ENCODE measurements at regions not wholly inside any gene's neighbourhood (a gene's known extent, or its start where the extent isn't known, plus 50 kb on each side); places are given as distances from the start of the nearest gene placed in this dataset.

DNA sequence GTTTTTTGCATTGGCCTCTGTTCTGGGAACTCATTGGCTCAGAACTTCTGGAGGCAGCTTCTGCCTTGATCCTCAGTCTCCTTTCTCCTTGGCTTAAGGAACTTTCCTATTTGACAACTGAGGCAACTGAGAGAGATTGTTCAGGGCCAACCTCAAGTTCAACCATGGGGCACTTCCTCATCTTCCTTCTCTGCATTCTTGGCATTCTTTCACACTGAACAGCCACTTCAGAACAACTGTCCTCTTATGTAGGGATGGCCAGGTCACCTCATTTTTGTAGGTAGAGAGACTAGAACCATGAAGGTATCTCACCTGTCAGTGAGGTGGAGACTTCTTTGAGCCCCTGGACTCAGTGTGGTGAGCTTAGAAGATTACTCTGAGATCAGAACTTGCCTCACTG, 63.0 kb upstream of the NRXN3 start:
- H3K36me3 ChIP-seq = no peaks in the 10 kb centered on the region
- intact Hi-C loops (cut with DNase I; ENCODE audit: low total_unique reads) = no loop called here
- H3K27me3 ChIP-seq = no peaks in the 10 kb centered on the region
- no peak for DNase-seq
- H3K4me1 ChIP-seq = no peaks in the 10 kb centered on the region
- H3K9me3 ChIP-seq = no peaks in the 10 kb centered on the region
- TF ChIP-seq, protein P1, sequence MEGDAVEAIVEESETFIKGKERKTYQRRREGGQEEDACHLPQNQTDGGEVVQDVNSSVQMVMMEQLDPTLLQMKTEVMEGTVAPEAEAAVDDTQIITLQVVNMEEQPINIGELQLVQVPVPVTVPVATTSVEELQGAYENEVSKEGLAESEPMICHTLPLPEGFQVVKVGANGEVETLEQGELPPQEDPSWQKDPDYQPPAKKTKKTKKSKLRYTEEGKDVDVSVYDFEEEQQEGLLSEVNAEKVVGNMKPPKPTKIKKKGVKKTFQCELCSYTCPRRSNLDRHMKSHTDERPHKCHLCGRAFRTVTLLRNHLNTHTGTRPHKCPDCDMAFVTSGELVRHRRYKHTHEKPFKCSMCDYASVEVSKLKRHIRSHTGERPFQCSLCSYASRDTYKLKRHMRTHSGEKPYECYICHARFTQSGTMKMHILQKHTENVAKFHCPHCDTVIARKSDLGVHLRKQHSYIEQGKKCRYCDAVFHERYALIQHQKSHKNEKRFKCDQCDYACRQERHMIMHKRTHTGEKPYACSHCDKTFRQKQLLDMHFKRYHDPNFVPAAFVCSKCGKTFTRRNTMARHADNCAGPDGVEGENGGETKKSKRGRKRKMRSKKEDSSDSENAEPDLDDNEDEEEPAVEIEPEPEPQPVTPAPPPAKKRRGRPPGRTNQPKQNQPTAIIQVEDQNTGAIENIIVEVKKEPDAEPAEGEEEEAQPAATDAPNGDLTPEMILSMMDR (IDR thresholded peaks at IDR 0.05) = no peak
- TF ChIP-seq POLR2A (IDR thresholded peaks at IDR 0.05) = no peak
- no peak overlapping the region for H3K4me3 ChIP-seq
- H3K27ac ChIP-seq = no peak overlapping the region

DNA sequence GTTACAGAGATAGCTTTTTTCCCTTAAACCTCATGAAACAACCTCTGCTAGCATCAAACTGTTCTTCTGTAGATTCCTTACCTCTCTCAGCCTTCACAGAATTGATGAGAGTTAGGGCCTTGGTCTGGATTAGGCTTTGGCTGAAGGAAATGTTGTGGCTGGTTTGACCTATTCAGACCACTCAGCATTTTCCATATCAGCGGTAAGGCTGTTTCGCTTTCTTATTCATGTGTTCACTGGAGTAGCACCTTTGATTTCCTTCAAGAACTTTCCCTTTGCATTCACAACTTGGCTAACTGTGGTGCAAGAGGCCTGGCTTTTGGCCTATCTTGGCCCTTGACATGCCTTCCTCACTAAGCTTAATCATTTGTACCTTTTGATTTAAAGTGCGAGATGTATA, 50.7 kb upstream of the NRXN3 start:
- no peaks in the 10 kb centered on the region for H3K27me3 ChIP-seq
- no peak overlapping the region for H3K27ac ChIP-seq
- TF ChIP-seq, protein P1 (IDR thresholded peaks at IDR 0.05) = no peak
- TF ChIP-seq POLR2A (IDR thresholded peaks at IDR 0.05) = no peak
- intact Hi-C loops (cut with DNase I; ENCODE audit: low total_unique reads) = no loop called here
- no peaks in the 10 kb centered on the region for H3K9me3 ChIP-seq
- DNase-seq = no peak
- H3K4me3 ChIP-seq = no peak overlapping the region
- no peaks in the 10 kb centered on the region for H3K4me1 ChIP-seq
- H3K36me3 ChIP-seq = no peaks in the 10 kb centered on the region
